ENCODE measurements at regions not wholly inside any gene's neighbourhood (a gene's known extent, or its start where the extent isn't known, plus 50 kb on each side); places are given as distances from the start of the nearest gene placed in this dataset.

DNA sequence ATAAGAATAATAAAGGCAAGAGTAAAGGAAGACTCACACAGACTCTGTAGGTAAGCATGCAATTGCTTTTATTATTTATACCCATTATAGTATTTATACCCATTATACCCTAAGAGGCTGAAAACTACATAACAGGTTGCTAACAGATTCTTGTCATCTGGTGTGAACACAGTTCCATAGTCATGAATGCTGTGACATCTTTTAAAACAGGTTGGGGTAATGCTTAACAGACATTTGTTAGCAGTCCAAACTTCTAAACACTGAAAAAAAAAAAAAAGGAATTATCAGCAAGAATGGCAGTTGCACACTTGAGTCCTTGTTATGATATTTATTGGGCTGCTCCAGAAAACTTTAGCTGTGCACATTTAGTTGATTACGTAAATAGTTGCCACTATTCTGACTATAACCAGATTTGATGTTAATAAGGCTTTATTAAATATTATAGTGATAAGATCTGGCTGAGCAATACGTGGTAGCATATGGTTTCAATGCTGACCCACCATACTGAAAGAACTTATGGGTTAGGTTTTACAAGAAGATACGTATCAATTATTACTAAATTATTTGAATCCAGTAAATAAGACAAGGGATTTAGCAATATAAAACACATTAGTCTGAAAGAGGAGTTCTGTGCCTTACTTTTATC is 888.8 kb downstream of the LRRTM4 start:
- Mint-ChIP-seq H3K27me3 (no peaks in the 10 kb centered on the region), H3K27ac (no peak overlapping the region), H3K4me1 (no peaks in the 10 kb centered on the region), H3K36me3 (no peaks in the 10 kb centered on the region), H3K4me3 (no peak overlapping the region), H3K9me3 (no peaks in the 10 kb centered on the region)

DNA sequence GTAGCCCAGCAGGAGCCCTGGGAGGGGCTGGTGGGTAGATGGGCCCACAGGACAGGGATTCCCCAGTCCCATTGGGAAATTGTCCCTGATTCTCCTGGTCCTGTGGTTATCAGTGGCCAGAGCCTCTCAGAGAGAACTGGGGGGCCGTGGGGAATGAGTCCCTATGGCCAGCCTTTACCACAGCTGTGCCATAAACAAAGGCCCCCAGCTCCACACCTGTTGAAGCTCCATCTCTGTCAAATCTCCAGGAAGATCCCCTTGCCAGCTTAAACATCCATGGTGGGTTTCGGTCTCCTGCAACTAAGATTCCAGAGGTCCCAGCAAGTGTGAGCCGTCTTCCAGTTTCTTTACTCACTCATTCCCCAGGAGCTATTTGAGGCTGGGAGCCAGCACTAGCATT is 897.1 kb downstream of the LRRTM4 start:
- Mint-ChIP-seq H3K27me3 (no peaks in the 10 kb centered on the region), H3K27ac (no peak overlapping the region), H3K9me3 (peaks cover 24% of the 10 kb centered on the region), H3K4me3 (no peak overlapping the region), H3K36me3 (no peaks in the 10 kb centered on the region), H3K4me1 (no peaks in the 10 kb centered on the region)

DNA sequence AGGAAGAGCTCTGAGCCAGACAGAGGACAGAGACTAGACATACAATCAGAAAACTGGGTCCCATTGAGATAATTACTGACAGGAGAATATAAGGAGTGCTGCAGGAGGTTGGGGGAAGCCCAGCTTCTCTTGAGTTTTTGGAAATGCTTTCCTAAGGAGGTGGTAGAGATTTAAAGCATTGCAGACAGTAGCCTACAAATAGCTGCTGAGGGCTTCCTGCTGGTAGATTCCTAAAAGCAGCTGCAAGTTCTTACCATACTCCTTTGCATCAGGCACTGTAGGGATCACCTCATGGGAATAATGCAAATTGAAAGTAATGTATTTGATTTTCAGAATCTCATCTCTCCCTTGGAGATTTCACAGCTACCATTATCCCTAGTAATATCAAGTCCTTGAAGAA is 902.6 kb upstream of the GCFC2 start:
- Mint-ChIP-seq H3K9me3 (no peaks in the 10 kb centered on the region), H3K36me3 (no peaks in the 10 kb centered on the region), H3K4me1 (no peaks in the 10 kb centered on the region), H3K27me3 (no peaks in the 10 kb centered on the region), H3K4me3 (no peak overlapping the region), H3K27ac (no peak overlapping the region)

DNA sequence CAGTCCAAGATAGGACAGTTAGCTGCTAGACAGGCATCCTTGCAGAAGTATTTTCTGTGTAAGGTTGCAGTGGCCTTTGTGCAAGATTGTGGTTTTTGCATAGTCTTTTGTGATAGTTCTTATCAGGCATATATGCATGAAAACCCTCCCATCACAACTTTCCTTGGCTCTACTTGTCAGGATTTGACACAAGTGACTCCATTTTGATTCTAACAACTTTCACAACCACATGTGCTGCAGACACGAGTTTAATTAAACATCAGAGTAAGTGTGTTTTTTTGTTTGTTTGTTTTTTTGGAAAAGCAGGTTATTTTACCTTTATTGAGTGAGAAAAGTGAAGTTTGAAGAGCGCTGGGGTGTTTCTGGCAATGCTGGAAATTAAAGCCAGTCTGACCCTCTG is 902.0 kb upstream of the GCFC2 start:
- H3K4me3 Mint-ChIP-seq: no peak overlapping the region
- no peaks in the 10 kb centered on the region for H3K27me3 Mint-ChIP-seq
- no peaks in the 10 kb centered on the region for H3K9me3 Mint-ChIP-seq
- H3K36me3 Mint-ChIP-seq: no peaks in the 10 kb centered on the region
- peak overlapping the region; percentile 11 for H3K27ac Mint-ChIP-seq
- H3K4me1 Mint-ChIP-seq: no peaks in the 10 kb centered on the region

DNA sequence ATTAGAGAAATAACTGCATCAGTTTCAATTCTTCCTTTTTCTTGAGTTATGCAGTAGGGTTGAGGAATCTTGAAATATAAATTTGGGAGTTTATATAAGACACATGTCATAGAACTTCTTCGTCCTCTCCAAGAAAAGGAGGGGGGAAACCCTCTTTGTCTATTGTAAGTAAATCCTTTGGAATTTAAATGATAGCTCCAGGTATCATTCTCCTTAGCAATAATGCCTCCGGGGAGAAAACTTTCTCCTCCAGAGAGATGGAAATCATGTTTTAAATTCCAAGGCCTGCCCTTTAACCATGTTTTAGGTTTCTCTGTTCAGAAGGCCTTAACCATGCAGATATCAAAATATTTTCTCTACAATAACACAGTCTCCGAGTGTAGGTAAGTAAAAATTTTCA is 899.7 kb upstream of the GCFC2 start:
- H3K4me3 Mint-ChIP-seq: no peak overlapping the region
- H3K27me3 Mint-ChIP-seq: no peaks in the 10 kb centered on the region
- no peaks in the 10 kb centered on the region for H3K4me1 Mint-ChIP-seq
- H3K9me3 Mint-ChIP-seq: no peaks in the 10 kb centered on the region
- no peaks in the 10 kb centered on the region for H3K36me3 Mint-ChIP-seq
- no peak overlapping the region for H3K27ac Mint-ChIP-seq

DNA sequence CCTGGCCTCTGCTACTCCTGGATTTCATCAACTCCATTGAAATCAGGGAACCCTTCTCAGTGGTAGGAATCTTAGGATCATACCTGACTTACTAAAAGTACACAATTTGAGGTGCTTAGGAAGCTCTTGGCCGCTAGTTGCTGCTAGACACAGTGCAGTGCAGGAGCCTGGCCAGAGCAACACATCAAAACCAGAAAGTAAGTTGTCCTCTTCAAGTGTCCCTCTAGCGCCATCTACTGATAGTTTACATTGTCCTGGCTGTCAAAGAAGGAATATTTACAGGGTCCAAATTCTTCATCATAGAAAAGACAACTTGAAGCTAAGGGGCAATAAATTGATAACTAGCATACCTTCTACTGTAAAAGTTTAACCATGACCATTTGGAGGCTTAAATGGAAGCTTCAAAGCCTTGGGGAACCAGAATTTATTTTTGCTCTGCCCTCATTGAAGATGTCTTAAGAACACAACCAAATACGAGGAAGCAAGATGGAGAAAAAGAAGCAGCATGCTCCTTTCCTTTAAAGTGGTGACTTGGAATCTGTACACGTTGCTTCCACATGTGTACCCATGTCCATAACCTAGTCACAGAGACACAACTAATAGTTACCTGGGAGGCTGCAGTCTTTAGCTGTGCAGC is 889.1 kb upstream of the GCFC2 start:
- Mint-ChIP-seq H3K9me3 (no peaks in the 10 kb centered on the region), H3K36me3 (no peaks in the 10 kb centered on the region), H3K4me1 (no peaks in the 10 kb centered on the region), H3K4me3 (no peak overlapping the region), H3K27me3 (no peaks in the 10 kb centered on the region), H3K27ac (no peak overlapping the region)

DNA sequence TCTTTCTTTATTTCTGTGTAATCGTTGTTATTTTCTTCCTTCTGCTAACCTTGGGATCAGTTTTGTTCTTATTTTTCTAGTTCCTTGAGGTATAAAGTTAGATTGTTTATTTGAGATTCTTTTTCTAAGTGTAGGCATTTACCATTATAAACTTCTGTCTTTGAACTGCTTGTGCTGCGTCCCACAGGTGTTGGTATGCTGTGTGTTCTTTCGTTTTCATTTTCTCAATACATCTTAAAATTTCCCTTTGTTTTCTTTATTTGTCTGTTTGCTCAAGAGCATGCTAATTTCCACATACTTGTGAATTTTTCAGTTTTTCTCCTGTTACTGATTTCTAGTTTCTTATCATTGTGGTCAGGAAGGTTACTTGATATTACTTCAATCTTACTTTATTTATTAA is 873.8 kb upstream of the GCFC2 start:
- H3K4me3 Mint-ChIP-seq: no peak overlapping the region
- H3K27ac Mint-ChIP-seq: no peak overlapping the region
- H3K4me1 Mint-ChIP-seq: no peaks in the 10 kb centered on the region
- peaks cover 10% of the 10 kb centered on the region for H3K9me3 Mint-ChIP-seq
- H3K36me3 Mint-ChIP-seq: no peaks in the 10 kb centered on the region
- H3K27me3 Mint-ChIP-seq: no peaks in the 10 kb centered on the region

DNA sequence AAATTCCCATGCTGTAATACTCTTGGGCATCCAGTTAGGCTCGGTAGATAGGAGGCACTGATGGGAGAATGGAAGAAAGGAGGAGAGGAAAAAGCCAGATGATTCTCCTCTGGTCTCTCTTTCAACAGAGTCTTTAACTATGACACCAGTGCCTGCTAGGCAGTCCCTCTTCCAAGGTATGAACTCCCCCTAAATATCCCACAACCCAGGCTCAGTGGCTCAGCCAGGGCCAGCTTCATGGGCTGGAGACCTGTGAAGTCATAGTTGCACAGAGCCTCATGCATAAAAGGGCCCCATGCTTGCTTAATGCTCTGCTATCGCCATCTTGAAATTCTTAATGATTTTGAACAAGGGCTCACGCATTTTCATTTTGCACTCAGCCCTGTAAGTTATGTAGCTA is 869.2 kb upstream of the GCFC2 start:
- H3K9me3 Mint-ChIP-seq: peaks cover 10% of the 10 kb centered on the region
- no peak overlapping the region for H3K27ac Mint-ChIP-seq
- no peaks in the 10 kb centered on the region for H3K4me1 Mint-ChIP-seq
- H3K27me3 Mint-ChIP-seq: no peaks in the 10 kb centered on the region
- no peak overlapping the region for H3K4me3 Mint-ChIP-seq
- no peaks in the 10 kb centered on the region for H3K36me3 Mint-ChIP-seq

DNA sequence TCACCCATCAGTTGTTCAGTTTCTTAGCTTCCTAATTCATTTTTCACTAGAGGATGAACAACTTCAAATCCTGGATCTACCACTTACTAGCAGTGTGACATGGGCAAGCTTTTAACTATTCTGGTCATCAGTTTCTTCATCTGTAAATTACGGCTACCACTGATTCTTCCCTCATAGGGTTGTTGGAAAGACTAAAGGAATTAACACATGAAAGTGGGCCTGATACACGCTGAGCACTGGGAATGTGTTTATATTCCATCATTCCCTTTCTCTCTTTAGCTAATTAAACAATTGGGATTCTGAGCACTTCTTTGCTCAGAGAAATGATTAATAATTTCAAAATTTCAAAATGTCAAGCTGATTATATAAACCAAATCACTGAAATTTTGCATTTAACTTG is 862.3 kb upstream of the GCFC2 start:
- Mint-ChIP-seq H3K4me3 (no peak overlapping the region), H3K4me1 (no peaks in the 10 kb centered on the region), H3K9me3 (no peaks in the 10 kb centered on the region), H3K27me3 (no peaks in the 10 kb centered on the region), H3K36me3 (no peaks in the 10 kb centered on the region), H3K27ac (no peak overlapping the region)

DNA sequence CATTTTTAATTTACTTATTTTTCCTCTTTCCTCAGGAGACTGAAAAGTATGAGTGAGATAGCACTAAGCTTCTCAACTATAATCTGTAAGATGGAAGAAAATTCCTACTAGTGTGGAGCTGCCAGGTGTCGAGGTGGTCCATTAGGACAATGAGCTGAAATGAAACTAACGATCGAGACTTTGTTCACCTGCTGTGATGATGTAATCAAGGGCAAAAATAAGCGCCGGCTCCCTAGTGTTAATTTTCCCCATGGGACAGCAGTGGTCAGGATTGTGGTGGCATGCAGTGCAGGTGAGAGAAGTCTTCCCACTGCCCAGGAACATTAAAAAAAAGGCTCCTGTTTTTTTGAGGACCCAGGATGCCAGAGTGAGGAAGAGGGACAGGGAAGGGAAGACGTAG is 859.1 kb upstream of the GCFC2 start:
- Mint-ChIP-seq H3K4me1 (no peaks in the 10 kb centered on the region), H3K27ac (no peak overlapping the region), H3K4me3 (no peak overlapping the region), H3K36me3 (no peaks in the 10 kb centered on the region), H3K9me3 (no peaks in the 10 kb centered on the region), H3K27me3 (no peaks in the 10 kb centered on the region)

DNA sequence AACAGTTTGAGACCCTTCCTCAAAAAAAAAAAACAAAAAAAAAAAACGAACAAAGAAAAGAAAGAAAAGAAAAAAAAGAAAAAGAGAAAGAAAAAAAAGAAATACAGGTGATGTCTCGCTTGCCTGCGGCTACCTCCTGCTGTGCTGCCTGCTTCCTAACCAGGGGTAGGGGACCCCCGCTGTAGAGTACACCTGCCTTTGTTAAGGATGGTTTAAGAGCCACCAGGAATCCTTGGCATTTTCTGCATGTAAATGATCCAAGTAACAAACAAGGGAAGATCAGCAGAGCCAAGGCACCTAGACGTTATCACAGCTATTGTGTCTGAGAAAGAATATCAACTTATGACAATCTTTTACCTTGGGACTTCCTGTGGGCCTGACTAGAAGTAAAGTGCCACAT is 856.8 kb upstream of the GCFC2 start:
- Mint-ChIP-seq H3K4me3 (no peak overlapping the region), H3K4me1 (no peaks in the 10 kb centered on the region), H3K9me3 (no peaks in the 10 kb centered on the region), H3K36me3 (no peaks in the 10 kb centered on the region), H3K27ac (no peak overlapping the region), H3K27me3 (no peaks in the 10 kb centered on the region)

DNA sequence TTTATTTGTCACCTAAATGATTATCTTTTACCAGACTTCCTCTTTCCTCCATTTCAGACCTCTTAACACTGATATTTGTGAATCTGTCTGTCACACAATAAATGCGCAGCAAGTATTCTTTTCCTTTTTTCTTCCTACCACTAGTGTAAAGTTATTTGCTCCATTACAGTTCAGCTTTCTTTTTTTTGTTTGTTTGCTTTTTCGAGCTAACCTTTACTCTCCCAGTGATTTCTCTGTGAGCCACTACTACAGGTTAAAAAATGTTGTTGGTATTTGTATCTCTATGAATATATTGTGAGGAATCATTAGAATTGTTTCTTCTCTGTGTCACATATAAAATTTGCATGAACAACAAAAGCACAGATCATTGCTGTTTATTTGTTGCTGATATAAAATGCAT is 854.0 kb upstream of the GCFC2 start:
- no peaks in the 10 kb centered on the region for H3K4me1 Mint-ChIP-seq
- no peak overlapping the region for H3K4me3 Mint-ChIP-seq
- no peak overlapping the region for H3K27ac Mint-ChIP-seq
- H3K9me3 Mint-ChIP-seq: no peaks in the 10 kb centered on the region
- H3K27me3 Mint-ChIP-seq: no peaks in the 10 kb centered on the region
- no peaks in the 10 kb centered on the region for H3K36me3 Mint-ChIP-seq

DNA sequence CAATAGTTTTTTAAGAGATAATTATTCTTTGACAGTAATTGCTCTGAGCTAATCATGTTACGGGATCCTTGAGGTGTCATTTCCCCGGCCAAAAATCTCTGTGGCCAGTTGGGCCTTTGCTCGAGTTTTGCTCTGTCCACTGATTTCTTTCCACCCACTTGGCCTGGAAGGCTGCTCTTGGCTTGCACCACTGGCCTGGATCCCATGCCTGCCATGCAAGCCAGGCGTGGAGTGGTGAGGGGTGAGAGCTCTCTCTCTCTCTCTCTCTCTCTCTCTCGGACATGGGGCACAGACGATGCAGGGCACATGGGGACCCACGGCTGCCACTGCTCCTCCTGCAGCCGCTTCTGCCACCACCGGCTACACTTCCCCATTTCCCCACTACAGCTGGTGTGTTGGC is 853.0 kb upstream of the GCFC2 start:
- Mint-ChIP-seq H3K4me3 (no peak overlapping the region), H3K9me3 (no peaks in the 10 kb centered on the region), H3K27me3 (no peaks in the 10 kb centered on the region), H3K27ac (no peak overlapping the region), H3K4me1 (no peaks in the 10 kb centered on the region), H3K36me3 (no peaks in the 10 kb centered on the region)

DNA sequence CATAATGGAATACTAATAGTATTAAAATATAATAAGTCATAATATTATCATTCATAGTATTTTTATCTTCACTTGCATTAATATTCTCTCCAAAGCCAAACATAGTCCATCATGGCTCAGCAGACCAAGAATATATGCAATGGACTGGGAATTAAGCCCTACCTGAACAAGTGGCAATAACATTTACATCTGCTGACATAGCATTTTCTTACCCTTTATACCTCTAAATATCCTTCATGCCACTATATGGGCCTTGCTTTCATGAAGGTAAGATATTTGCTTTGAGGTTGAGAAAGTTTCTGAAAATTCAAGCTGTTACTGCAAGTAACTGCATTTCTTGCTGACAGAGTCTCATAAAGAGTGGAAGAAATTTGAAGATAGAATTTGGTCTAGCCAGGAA is 847.4 kb upstream of the GCFC2 start:
- H3K4me3 Mint-ChIP-seq: no peak overlapping the region
- H3K9me3 Mint-ChIP-seq: no peaks in the 10 kb centered on the region
- no peaks in the 10 kb centered on the region for H3K27me3 Mint-ChIP-seq
- no peak overlapping the region for H3K27ac Mint-ChIP-seq
- H3K4me1 Mint-ChIP-seq: no peaks in the 10 kb centered on the region
- H3K36me3 Mint-ChIP-seq: no peaks in the 10 kb centered on the region

DNA sequence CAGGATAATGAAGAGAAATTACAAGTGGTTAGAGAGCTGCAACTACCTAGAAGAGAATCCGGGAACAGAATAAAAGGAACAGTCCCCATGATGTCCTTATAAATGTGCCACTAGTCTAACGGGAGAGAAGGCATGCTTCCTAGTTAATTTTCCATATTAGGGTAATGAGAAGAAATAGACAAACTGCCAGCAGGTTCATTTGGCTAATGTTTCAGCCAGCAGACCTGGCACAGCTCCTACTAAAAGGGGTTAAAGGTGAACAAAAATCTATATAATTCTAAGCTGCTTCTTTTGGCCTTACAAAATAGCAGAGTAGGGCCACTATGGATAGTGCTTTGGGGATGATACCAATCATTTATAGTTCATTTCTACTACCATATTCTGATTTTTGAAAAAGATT is 845.3 kb upstream of the GCFC2 start:
- Mint-ChIP-seq H3K4me3 (no peak overlapping the region), H3K36me3 (no peaks in the 10 kb centered on the region), H3K27me3 (no peaks in the 10 kb centered on the region), H3K4me1 (no peaks in the 10 kb centered on the region), H3K27ac (no peak overlapping the region), H3K9me3 (no peaks in the 10 kb centered on the region)

DNA sequence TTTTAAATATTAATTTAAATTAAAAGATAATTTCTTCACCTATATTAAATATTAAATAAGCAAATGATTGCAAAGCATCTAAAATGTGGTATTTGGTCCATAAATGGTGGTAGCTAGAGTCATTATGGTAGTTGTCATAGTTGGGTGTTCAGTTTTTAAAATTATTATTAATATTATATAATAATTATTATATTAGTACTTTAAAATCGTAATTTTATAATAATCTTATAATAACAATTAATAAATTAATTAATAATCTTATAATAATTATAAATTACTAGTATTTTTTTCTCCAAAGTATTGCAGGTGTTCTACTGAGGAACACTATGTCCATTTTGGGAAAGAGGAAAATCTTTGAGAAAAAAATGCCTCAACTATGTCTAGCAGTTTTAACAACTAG is 835.5 kb upstream of the GCFC2 start:
- H3K27ac Mint-ChIP-seq: no peak overlapping the region
- no peak overlapping the region for H3K4me3 Mint-ChIP-seq
- H3K4me1 Mint-ChIP-seq: no peaks in the 10 kb centered on the region
- no peaks in the 10 kb centered on the region for H3K36me3 Mint-ChIP-seq
- peaks cover 19% of the 10 kb centered on the region for H3K9me3 Mint-ChIP-seq
- no peaks in the 10 kb centered on the region for H3K27me3 Mint-ChIP-seq

DNA sequence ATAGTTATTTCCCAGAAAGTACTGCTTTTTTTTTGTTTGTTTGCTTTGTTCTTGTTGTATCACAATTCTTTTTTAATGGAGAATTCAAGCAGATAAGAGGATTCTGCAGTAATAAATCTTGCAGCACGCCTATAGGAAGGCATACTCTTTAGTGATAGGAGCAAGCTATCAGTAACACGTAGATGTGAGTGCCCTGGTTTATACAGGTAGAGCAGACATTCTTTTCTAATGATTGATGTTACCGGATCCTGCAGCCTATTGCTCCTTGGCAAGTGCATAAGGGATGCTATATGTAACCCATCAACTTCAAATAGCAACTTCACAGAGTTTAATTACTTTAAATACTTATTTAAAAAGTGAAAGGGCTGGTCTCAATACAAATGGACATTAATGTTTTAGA is 834.2 kb upstream of the GCFC2 start:
- Mint-ChIP-seq H3K4me3 (no peak overlapping the region), H3K36me3 (no peaks in the 10 kb centered on the region), H3K27me3 (no peaks in the 10 kb centered on the region), H3K27ac (no peak overlapping the region), H3K9me3 (peaks cover 18% of the 10 kb centered on the region), H3K4me1 (no peaks in the 10 kb centered on the region)
